PC-9 (cell line): ENCODE measurements at regions not wholly inside any gene's neighbourhood (a gene's known extent, or its start where the extent isn't known, plus 50 kb on each side); places are given as distances from the start of the nearest gene placed in this dataset.

Experiments used
- BruUV-seq: library from RNA; stranded (reverse); fragments of 400-500 nt; replicated peaks from 2 replicates; lab custom pipeline; 2021; lab: Mats Ljungman, UMichigan
- CTCF ChIA-PET: fragments of 300-600 bp; sonication (Branson Sonifier 250); formaldehyde crosslinking; loops from one replicate; lab custom pipeline; 2022; ENCODE audit warnings: antibody characterized with exemption; lab: Charles Lee
- POLR2A ChIA-PET: fragments of 300-600 bp; sonication (Branson Sonifier 250); formaldehyde crosslinking; loops from one replicate; lab custom pipeline; 2022; ENCODE audit warnings: antibody characterized with exemption; ENCODE audit not compliant: unreplicated experiment; lab: Charles Lee
- DNase-seq, 2 experiments: peaks; one replicate each; pipeline versions ENCODE4 v3.0.0 to v3.0.0-alpha.2; 2015 to 2022; ENCODE audit warnings: mixed read lengths in 1 of 2
- H2AFZ ChIP-seq: fragments of 200-600 bp; sonication (generic); 2 replicates; pipeline ENCODE4 v1.8.1; 2017; ENCODE audit warnings: antibody characterized with exemption
- H3F3A ChIP-seq: fragments of 200-600 bp; sonication (generic); 2 replicates; pipeline ENCODE4 v1.8.1; 2017; ENCODE audit warnings: antibody characterized with exemption, mild to moderate bottlenecking, low read depth; ENCODE audit not compliant: insufficient read depth
- H3K27ac ChIP-seq: fragments of 200-600 bp; sonication (generic); 2 replicates; pipeline ENCODE4 v1.6.1; 2016; ENCODE audit warnings: mixed run types
- H3K27me3 ChIP-seq: fragments of 200-600 bp; sonication (generic); 2 replicates; pipeline ENCODE4 v1.6.1; 2016; ENCODE audit warnings: low read depth, mixed run types; ENCODE audit not compliant: insufficient read depth
- H3K36me3 ChIP-seq: fragments of 200-600 bp; sonication (generic); 2 replicates; pipeline ENCODE4 v1.6.1; 2016; ENCODE audit warnings: low read depth, mixed run types
- H3K4me1 ChIP-seq: fragments of 200-600 bp; sonication (generic); replicated peaks from 2 replicates; pipeline ENCODE4 v1.6.1; 2016; ENCODE audit warnings: mixed run types; ENCODE audit not compliant: insufficient read depth
- H3K4me2 ChIP-seq: fragments of 200-600 bp; sonication (generic); 2 replicates; pipeline ENCODE4 v1.6.1; 2017; ENCODE audit warnings: mixed run types
- H3K4me3 ChIP-seq: fragments of 200-600 bp; sonication (generic); 2 replicates; pipeline ENCODE4 v1.6.1; 2016; ENCODE audit warnings: mixed run types
- H3K79me2 ChIP-seq: fragments of 200-600 bp; sonication (generic); 2 replicates; pipeline ENCODE4 v1.6.1; 2017; ENCODE audit warnings: low read depth, mixed run types
- H3K9me2 ChIP-seq: fragments of 200-600 bp; sonication (generic); 2 replicates; pipeline ENCODE4 v1.8.1; 2017; ENCODE audit warnings: mild to moderate bottlenecking; ENCODE audit not compliant: insufficient read depth
- H3K9me3 ChIP-seq: fragments of 200-600 bp; sonication (generic); 2 replicates; pipeline ENCODE4 v1.8.1; 2016; ENCODE audit warnings: low read depth; ENCODE audit not compliant: insufficient read depth
- H4K20me1 ChIP-seq: fragments of 200-600 bp; sonication (generic); 2 replicates; pipeline ENCODE4 v1.8.1; 2017; ENCODE audit not compliant: insufficient read depth
- EZH2 ChIP-seq: fragments of 200-600 bp; sonication (generic); IDR thresholded peaks from 2 replicates; pipeline ENCODE4 v1.8.0; 2017; ENCODE audit warnings: antibody characterized with exemption, low read depth
- intact Hi-C: fragments of 100-400 bp; cut with micrococcal nuclease; formaldehyde crosslinking; loops from one replicate; pipeline ENCODE4 v1.10.0; 2022; ENCODE audit not compliant: unreplicated experiment
- TF ChIP-seq, protein P1 (sequence below): fragments of 200-600 bp; sonication (generic); conservative IDR thresholded peaks from 2 replicates; pipeline ENCODE4 v1.6.1; 2017; ENCODE audit warnings: mixed run types, antibody characterized with exemption, mild to moderate bottlenecking, moderate library complexity

DNA sequence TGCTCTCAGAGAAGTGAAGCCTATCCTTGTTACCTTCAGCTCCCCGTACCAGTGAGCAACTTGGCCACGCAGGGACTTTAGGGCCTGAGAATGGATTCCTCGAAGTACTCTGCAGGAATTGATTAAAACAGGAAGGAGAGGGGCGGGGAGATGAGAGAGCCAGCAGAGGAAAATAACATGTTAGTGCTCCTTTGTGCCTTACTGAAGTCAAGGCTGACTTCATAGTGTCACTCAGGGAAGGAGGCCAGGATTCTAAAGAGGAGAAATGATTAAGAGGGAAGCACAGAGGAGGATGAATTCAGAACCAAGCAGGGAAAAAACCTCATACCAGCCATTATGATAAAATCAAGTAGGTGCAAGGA lies 195.6 kb upstream of the RHOBTB1 start:
- no peak overlapping the region for H3K4me2 ChIP-seq
- 0 out of 2 replicates have a peak, but pooled peaks cover 8% of the 10 kb centered on the region for H3K9me3 ChIP-seq
- no peaks in the 10 kb centered on the region for H3K27me3 ChIP-seq
- no peaks in the 10 kb centered on the region for H3K4me1 ChIP-seq
- H3K27ac ChIP-seq: no peak overlapping the region
- H3K4me3 ChIP-seq: no peak overlapping the region
- no peak for TF ChIP-seq EZH2
- TF ChIP-seq, protein P1, sequence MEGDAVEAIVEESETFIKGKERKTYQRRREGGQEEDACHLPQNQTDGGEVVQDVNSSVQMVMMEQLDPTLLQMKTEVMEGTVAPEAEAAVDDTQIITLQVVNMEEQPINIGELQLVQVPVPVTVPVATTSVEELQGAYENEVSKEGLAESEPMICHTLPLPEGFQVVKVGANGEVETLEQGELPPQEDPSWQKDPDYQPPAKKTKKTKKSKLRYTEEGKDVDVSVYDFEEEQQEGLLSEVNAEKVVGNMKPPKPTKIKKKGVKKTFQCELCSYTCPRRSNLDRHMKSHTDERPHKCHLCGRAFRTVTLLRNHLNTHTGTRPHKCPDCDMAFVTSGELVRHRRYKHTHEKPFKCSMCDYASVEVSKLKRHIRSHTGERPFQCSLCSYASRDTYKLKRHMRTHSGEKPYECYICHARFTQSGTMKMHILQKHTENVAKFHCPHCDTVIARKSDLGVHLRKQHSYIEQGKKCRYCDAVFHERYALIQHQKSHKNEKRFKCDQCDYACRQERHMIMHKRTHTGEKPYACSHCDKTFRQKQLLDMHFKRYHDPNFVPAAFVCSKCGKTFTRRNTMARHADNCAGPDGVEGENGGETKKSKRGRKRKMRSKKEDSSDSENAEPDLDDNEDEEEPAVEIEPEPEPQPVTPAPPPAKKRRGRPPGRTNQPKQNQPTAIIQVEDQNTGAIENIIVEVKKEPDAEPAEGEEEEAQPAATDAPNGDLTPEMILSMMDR: no peak
- H4K20me1 ChIP-seq: no peaks in the 10 kb centered on the region
- no TSS peak for BruUV-seq
- intact Hi-C loops: loop anchor here (10.0 kb wide), 1 partner anchor 115 kb away; no protein-coding TSS in a partner anchor
- H3K9me2 ChIP-seq: no peaks in the 10 kb centered on the region
- DNase-seq: no peak
- H3K36me3 ChIP-seq: no peaks in the 10 kb centered on the region
- CTCF ChIA-PET: no interaction called here
- H2AFZ ChIP-seq: no peak overlapping the region
- no peaks in the 10 kb centered on the region for H3K79me2 ChIP-seq
- POLR2A ChIA-PET: no interaction called here
- no peaks in the 10 kb centered on the region for H3F3A ChIP-seq

DNA sequence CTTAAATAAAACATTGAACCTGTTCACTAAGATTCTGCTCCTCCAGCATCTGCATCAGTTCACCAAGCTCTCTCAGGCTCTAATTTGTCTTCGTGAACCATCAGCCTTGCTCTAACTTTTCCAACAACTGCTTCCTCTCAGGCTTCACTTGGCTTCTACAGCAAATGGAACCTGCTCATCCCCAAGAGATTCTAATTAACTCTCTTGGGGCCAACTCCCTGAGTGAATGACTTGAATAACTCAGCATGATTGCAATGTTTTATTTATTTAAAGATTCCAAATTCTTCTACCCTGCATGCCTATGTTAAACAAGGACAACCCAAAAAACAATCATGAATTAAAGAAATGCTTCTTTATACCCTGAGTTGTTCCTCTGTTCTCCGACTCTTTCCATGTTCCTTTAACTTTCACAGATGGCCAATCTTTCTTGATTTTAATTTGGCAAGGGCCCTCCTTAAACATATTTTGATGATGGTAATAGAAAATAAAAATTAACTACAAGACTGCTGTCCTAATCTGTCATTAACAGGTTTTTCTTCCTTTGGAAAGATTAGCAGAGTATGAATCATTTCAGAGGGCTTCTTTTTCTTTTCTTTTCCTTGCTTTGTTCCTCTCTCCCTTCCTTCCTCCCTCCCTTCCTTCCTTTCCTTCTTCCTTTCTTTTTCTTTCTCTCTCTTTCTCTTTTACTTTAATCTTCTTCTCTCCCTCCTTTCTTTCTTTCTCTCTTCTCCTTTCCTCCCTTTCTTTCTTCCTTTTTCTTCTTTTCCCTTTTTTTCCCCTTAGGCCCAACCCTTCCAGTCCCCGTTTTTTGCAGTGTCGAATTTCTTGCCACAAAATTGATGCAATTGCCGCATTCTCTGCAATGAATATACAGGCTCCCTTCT lies 195.0 kb upstream of the RHOBTB1 start:
- ChIA-PET CTCF (no interaction called here), POLR2A (no interaction called here)
- H3K27ac ChIP-seq: no peak overlapping the region

DNA sequence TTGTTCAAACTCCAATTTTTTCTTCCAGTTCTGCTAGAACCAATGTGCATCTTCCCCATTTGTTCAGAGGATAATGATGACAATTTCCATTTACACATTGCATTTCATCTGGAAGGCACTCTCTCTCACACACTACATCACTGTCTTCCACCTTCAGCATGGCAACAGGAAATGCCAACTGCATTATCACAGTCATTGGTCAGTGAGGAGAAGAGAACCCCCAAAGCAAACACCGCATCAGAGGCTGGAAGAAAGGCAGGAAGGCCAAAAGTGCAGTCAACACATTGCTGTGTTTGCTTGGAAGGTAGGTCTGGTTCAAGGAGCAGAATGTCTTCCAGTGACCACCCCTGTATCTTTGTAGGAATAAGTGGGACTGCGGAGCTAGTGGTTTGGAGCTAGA lies 192.2 kb upstream of the RHOBTB1 start:
- Histone ChIP-seq H4K20me1 (no peaks in the 10 kb centered on the region), H3K79me2 (no peaks in the 10 kb centered on the region), H3K4me3 (no peak overlapping the region), H3K9me2 (no peaks in the 10 kb centered on the region), H3K36me3 (no peaks in the 10 kb centered on the region), H3K27me3 (no peaks in the 10 kb centered on the region), H3K4me1 (no peaks in the 10 kb centered on the region), H3K9me3 (no peaks in the 10 kb centered on the region), H2AFZ (no peak overlapping the region), H3K4me2 (no peak overlapping the region), H3K27ac (no peak overlapping the region), H3F3A (no peaks in the 10 kb centered on the region)
- CTCF ChIA-PET: no interaction called here
- POLR2A ChIA-PET: no interaction called here
- no TSS peak for BruUV-seq
- intact Hi-C loops: loop anchor here (10.0 kb wide), 1 partner anchor 111 kb away; no protein-coding TSS in a partner anchor
- no peak for DNase-seq
- no peak for TF ChIP-seq EZH2
- TF ChIP-seq, protein P1: no peak

More for the DNA sequence above, 195.0 kb upstream of the RHOBTB1 start:
- H2AFZ ChIP-seq: no peak overlapping the region
- TF ChIP-seq, protein P1: no peak
- no peak for TF ChIP-seq EZH2
- no peaks in the 10 kb centered on the region for H4K20me1 ChIP-seq
- H3K9me3 ChIP-seq: 0 out of 2 replicates have a peak, but pooled peaks cover 8% of the 10 kb centered on the region
- no peaks in the 10 kb centered on the region for H3F3A ChIP-seq
- no peak overlapping the region for H3K4me3 ChIP-seq
- H3K36me3 ChIP-seq: no peaks in the 10 kb centered on the region
- intact Hi-C loops: loop anchor here (10.0 kb wide), 1 partner anchor 114 kb away; no protein-coding TSS in a partner anchor
- no peak overlapping the region for H3K4me2 ChIP-seq
- H3K9me2 ChIP-seq: no peaks in the 10 kb centered on the region
- no peaks in the 10 kb centered on the region for H3K4me1 ChIP-seq
- no peaks in the 10 kb centered on the region for H3K79me2 ChIP-seq
- no peaks in the 10 kb centered on the region for H3K27me3 ChIP-seq
- BruUV-seq: no TSS peak
- DNase-seq: no peak
